RPMI7951 (cell line): ENCODE measurements at regions not wholly inside any gene's neighbourhood (a gene's known extent, or its start where the extent isn't known, plus 50 kb on each side); places are given as distances from the start of the nearest gene placed in this dataset.
A peak's percentile ranks its signal among the peaks of the same experiment; 100 is the strongest.

Experiments used
- DNase-seq: peaks from one replicate; pipeline ENCODE4 v3.0.0-alpha.2; 2012; ENCODE audit warnings: low read depth

- no peak for DNase-seq
These were observed 370.3 kb downstream of the BMPER start for GRCh38 chr7:34275624-34276023.

DNA sequence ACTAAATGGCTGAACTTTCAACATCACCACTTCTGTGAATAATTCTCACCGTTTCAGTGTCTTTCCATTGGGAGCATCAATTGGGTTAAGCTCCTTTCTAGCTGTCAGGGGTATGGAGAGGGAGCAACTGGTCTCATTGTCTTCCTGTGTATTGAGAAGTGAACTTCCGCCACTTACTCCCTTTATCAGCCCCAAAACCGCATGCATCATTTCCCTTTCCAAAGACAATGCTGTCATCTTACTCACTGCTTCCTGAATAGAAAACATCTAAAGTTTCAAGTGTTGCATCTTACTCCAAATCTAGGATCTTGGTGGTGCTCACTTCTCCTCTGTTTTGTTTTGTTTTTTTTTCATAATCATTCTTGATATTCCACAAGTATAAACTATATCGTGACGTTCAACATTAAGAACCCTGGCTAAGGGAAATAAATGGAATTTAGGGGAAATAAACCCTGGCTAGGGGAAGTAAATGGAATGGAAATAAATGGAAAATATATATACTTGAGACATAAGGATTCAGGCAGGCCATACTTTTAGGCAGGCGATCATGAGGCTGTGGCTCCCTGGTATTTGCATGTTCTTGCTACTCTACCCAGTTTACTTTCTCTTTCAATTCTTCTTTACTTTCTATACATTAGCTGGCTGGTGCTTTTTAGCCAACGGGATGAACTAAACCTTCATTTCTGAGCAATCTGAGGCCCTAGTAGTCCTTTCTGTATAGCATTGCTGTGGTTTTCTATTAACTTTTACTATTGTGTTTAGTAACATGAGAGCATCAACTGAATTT, 371.9 kb downstream of the BMPER start:
- DNase-seq = peak; percentile 87

DNA sequence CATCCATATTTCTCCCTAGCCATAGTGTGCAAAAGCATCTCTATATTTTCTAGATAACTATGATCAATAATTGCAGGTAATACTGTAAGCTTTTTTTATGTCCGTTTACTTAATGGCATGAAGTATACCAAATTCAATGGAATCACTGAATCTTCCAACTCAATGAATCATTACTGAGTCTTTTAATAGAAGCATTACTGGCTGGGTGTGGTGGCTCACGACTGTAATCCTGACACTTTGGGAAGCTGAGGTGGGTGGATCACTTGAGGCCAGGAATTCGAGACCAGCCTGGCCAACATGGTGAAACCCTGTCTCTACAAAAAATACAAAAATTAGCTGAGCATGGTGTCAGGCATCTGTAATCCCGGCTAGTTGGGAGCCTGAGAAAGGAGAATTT, 372.5 kb downstream of the BMPER start:
- DNase-seq = peak; percentile 55

- DNase-seq = peak; percentile 37
These were observed 375.9 kb downstream of the BMPER start for GRCh38 chr7:34281260-34281659.

DNA sequence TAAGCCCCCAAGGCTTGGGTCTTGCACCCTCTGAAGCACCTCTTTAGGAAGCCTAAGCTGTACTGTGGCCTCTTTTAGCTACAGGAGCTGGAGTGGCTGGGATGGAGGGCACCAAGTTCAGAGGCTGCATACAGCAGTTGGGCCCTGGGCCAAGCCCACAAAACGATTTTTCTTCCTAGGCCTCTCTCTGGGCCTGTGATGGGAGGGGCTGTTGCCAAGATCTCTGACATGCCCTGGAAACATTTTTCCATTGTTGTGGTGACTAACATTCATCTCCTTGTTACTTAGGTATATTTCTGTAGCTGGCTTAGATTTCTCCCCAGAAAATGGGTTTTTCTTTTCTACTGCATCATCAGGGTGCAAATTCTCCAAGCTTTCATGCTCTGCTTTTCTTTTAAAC, 375.7 kb upstream of the NPSR1 start:
- peak; percentile 62 for DNase-seq

GRCh38 chr7:34296663-34297062, 361.4 kb upstream of the NPSR1 start:
- DNase-seq = peak; percentile 45

- peak; percentile 21 for DNase-seq
These were observed 359.5 kb upstream of the NPSR1 start for GRCh38 chr7:34298492-34299013.

DNA sequence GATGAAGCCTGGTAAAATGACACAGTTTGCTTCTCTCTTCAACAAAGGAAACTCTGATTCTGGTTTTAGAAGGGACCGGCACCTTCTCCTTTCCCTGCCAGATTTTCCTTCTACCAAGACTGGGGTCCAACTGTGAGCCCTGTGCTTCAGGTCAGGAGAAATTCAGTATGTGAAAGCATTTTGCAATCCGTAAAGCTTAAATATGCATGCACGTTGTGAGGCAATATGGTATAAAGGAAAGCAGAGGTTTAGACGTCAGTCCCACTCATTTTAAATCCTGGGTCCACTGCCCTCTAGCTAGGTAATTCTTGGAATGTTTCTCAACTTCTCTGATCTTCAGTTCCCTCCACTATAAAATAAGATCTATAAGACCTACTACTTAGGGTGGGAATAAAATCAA, 359.0 kb upstream of the NPSR1 start:
- DNase-seq = no peak

GRCh38 chr7:34307540-34307939, 350.5 kb upstream of the NPSR1 start:
- DNase-seq = no peak

GRCh38 chr7:34308595-34308994, 349.4 kb upstream of the NPSR1 start:
- no peak for DNase-seq

DNA sequence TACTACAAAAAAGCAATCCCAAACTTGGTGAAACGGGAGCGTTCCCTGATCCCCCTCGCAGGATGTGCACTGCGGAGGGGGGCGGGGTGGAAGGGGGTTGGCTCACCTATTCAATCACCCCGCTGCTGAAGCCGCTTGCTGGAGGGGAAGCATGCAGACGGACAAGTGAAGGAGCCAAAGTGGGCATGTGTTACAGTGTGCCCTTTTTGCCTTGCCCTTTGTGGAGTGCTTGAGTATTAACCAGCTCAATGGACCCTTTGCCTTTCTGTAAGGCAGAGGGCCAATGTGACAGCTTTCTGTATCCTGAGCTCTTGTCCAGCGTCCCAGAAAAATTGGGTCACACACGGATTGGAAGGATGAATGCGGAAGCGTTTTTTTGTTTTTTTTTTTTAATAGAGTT, 348.9 kb upstream of the NPSR1 start:
- DNase-seq = no peak

DNA sequence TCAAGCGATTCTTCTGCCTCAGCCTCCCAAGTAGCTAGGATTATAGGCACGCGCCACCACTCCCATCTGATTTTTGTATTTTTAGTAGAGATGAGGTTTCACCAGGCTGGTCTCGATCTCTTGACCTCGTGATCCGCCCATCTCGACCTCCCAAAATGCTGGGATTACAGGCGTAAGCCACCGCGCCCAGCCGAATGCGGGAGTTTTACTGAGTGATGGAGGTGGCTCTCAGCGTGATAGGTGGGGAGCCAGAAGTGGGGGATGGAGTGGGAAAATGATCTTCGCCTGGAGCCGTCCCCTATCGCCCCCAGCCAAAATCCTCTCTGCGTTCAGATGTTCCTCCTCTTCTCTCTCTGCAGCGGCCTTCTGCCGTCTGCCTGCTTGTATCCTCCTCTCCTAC, 348.4 kb upstream of the NPSR1 start:
- no peak for DNase-seq

- peak; percentile 72 for DNase-seq
These were observed 346.4 kb upstream of the NPSR1 start for GRCh38 chr7:34311591-34311990.

DNA sequence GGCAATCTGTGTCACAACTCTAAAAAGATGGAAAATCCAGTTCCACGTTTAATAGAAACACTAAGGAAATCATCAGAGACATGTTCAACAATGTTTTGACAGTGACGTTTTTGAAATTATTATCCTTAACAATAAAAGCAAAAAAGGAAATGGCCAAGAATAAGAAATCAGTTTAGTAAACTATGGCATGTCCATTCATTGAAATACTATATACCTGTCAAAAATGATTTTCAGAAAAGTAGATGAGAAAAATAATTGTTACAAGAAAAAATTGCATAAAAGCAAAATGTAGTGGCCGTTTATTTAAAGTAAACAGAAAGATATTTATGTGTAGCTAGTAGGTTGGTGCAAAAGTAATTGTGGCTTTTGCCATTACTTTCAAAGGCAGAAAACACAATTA, 345.4 kb upstream of the NPSR1 start:
- no peak for DNase-seq

- no peak for DNase-seq
These were observed 344.7 kb upstream of the NPSR1 start for GRCh38 chr7:34313289-34313688.

DNA sequence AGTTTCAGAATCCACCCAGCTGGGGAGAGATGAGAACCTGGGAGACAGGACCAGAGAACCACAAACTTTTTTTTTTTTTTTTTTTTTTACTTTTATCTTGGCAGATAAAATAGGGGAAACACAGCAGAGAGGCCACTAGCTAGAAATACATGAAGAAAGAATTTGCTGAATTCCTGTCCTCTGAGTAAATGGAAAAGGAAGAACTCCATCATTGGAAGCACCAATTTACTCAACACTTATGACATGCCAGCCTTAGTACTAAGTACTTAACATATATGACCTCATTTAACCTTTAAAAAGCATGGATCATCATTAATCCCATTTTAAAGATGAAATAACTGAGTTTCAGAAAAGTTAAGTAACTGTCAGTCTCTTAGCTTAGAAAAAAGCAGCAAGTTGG, 343.0 kb upstream of the NPSR1 start:
- DNase-seq = peak; percentile 90

DNA sequence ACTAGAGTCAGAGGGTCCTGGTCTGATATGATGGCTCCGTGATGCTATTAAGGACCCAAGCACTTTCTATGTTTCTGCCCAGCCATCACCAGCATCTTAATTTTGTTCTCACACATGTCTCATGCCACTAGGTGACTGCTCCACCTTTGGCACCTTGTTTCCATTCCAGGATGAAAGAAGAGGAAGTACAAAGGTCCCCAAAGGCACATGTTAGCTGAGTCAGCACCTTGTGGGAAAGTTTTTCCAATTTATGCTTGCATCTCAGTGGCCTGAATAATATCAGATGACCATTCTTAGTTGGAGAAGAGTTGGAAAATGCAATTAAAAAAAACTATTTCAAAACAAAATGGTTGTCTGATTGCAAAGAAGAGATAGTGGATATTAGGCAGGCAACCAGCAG, 341.0 kb upstream of the NPSR1 start:
- DNase-seq = no peak

GRCh38 chr7:34320412-34320811, 337.6 kb upstream of the NPSR1 start:
- DNase-seq = no peak

DNA sequence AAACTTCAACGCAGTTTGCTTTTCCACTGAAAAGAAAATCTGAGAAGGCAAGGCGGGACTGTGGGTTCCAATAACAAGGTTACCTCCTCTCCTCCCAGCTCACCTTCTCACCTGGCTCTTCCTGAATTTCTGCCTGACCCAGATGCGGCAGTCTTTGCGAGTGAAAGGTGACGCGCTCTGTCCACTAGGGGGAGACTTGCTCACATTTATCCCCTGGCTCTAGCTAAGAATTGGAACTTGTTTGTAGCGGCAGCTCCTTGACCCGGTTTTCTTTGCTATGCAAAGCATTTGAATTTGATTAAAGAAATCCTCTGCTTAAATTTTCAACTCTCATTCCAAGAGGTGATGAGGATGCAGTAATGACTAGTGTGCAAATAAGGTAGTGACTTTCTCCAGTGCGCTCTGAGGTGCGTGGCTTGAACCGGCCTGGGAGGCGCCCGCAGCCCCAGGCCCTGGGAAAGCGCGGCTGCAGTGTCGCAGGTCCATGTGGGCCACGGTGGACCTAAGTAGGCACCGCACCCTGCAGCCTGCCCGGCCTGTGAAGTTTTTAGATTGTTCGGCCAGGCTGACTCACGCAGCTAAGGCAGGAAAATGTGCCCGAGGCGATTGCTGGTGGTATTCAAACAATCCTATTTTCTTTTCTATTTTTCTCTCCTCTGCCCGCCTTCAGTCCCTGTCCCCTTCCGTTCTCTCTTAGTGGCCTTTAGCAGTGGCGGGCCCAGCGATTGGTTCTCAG, 336.9 kb upstream of the NPSR1 start:
- peak; percentile 96 for DNase-seq

- peak; percentile 56 for DNase-seq
These were observed 335.2 kb upstream of the NPSR1 start for GRCh38 chr7:34322841-34323240.

- DNase-seq = peak; percentile 72
These were observed 330.3 kb upstream of the NPSR1 start for GRCh38 chr7:34327681-34328080.

DNA sequence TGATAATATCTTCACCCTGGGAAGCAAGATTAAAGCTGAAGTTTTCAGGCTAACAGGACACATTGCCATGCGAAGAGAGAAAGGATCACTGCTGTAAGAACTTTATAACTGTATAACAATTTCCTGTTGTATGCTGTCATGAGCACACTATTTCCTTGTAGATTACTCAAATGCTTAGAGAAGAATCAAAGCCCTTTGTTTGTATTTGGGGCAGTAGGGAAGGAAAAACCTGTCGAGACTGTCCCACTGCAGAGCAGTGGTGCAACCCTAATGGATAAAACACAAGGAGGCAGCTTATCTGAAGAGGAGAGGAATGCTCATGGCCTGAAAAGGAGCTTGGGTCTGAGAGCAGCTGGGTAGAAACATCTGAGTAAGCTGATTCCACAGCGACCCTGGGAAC, 327.7 kb upstream of the NPSR1 start:
- DNase-seq = no peak

GRCh38 chr7:34331102-34331501, 326.9 kb upstream of the NPSR1 start:
- no peak for DNase-seq
